Ishikawa (cell line): ENCODE measurements at regions not wholly inside any gene's neighbourhood (a gene's known extent, or its start where the extent isn't known, plus 50 kb on each side); places are given as distances from the start of the nearest gene placed in this dataset.

ENCODE experiments used
- CEBPB ChIP-seq: IDR thresholded peaks from 2 replicates; pipeline ENCODE4 v1.6.1; 2012
- CREB1 ChIP-seq: IDR thresholded peaks from 2 replicates; pipeline ENCODE4 v1.6.1; 2012; ENCODE audit warnings: low read depth
- EGR1 ChIP-seq: IDR thresholded peaks from 2 replicates; pipeline ENCODE4 v1.6.1; 2012
- EP300 ChIP-seq: IDR thresholded peaks from 2 replicates; pipeline ENCODE4 v1.6.1; 2012; ENCODE audit warnings: borderline replicate concordance
- FOXM1 ChIP-seq: IDR thresholded peaks from 2 replicates; pipeline ENCODE4 v1.6.1; 2012; ENCODE audit warnings: low read depth, borderline replicate concordance
- NFIC ChIP-seq: IDR thresholded peaks from 2 replicates; pipeline ENCODE4 v1.6.1; 2012
- RAD21 ChIP-seq: IDR thresholded peaks from 2 replicates; pipeline ENCODE4 v1.6.1; 2012; ENCODE audit warnings: low read depth
- TAF1 ChIP-seq: IDR thresholded peaks from 2 replicates; pipeline ENCODE4 v1.6.1; 2012; ENCODE audit warnings: low read depth, mild to moderate bottlenecking
- TCF12 ChIP-seq: IDR thresholded peaks from 2 replicates; pipeline ENCODE4 v1.6.1; 2012; ENCODE audit warnings: low read depth
- TEAD4 ChIP-seq: IDR thresholded peaks from 2 replicates; pipeline ENCODE4 v1.6.1; 2012
- USF1 ChIP-seq: IDR thresholded peaks from 2 replicates; pipeline ENCODE4 v1.6.1; 2012
- YY1 ChIP-seq: IDR thresholded peaks from 2 replicates; pipeline ENCODE4 v1.6.1; 2012; ENCODE audit warnings: low read depth
- ZBTB7A ChIP-seq: IDR thresholded peaks from 2 replicates; pipeline ENCODE4 v1.6.1; 2012; ENCODE audit warnings: low read depth
- TF ChIP-seq, protein P1 (sequence below): IDR thresholded peaks from 2 replicates; pipeline ENCODE4 v1.6.1; 2012; ENCODE audit warnings: low read depth, mild to moderate bottlenecking
- TF ChIP-seq, protein P2 (sequence below): IDR thresholded peaks from 2 replicates; pipeline ENCODE4 v1.6.1; 2012

DNA sequence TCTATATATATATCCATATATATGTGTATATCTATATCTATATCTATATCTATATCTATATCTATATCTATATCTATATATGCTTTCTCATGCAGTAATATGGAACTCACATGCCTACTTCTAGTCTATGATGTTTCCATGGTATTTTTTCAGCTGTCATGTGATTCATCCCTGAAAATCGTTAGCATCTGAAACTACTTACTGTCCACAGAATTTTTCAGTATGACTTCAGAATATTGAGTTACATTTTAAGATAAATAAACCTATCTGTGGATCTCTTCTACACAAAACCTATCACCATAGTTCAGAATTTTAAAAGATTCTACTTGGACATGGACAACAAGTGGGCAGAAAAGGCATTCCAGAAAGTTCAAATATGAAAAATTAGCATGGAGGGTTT, 855.1 kb upstream of the INTU start:
- no peak for TF ChIP-seq TCF12

DNA sequence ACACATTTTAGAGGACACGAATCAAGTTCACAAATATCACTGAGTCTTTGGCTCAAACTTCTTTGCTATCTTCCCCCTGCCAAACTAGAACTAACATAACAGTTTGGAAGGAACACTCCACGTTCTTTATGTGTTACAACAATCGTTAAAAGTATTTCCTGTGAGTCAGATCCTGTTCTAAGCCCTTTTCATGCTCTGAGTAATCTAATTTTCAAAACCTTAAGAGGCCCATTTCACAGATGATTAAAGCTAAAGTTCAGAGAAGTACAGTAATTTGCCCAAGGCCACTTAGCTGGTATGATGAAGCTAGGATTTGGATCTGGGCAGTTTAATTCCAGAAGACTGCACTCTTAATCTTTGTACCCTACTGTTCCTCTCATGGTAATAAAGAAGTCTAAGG, 854.4 kb upstream of the INTU start:
- TF ChIP-seq FOXM1 (no peak), YY1 (no peak), EGR1 (no peak), TCF12 (no peak), CEBPB (no peak), EP300 (no peak), RAD21 (no peak), USF1 (no peak), TAF1 (no peak), TEAD4 (no peak)
- TF ChIP-seq, protein P1, sequence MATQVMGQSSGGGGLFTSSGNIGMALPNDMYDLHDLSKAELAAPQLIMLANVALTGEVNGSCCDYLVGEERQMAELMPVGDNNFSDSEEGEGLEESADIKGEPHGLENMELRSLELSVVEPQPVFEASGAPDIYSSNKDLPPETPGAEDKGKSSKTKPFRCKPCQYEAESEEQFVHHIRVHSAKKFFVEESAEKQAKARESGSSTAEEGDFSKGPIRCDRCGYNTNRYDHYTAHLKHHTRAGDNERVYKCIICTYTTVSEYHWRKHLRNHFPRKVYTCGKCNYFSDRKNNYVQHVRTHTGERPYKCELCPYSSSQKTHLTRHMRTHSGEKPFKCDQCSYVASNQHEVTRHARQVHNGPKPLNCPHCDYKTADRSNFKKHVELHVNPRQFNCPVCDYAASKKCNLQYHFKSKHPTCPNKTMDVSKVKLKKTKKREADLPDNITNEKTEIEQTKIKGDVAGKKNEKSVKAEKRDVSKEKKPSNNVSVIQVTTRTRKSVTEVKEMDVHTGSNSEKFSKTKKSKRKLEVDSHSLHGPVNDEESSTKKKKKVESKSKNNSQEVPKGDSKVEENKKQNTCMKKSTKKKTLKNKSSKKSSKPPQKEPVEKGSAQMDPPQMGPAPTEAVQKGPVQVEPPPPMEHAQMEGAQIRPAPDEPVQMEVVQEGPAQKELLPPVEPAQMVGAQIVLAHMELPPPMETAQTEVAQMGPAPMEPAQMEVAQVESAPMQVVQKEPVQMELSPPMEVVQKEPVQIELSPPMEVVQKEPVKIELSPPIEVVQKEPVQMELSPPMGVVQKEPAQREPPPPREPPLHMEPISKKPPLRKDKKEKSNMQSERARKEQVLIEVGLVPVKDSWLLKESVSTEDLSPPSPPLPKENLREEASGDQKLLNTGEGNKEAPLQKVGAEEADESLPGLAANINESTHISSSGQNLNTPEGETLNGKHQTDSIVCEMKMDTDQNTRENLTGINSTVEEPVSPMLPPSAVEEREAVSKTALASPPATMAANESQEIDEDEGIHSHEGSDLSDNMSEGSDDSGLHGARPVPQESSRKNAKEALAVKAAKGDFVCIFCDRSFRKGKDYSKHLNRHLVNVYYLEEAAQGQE = no peak
- TF ChIP-seq, protein P2, sequence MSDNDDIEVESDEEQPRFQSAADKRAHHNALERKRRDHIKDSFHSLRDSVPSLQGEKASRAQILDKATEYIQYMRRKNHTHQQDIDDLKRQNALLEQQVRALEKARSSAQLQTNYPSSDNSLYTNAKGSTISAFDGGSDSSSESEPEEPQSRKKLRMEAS = no peak

- TF ChIP-seq EP300 = no peak
Measured at GRCh38 chr4:126779001-126779400, 853.8 kb upstream of the INTU start.

DNA sequence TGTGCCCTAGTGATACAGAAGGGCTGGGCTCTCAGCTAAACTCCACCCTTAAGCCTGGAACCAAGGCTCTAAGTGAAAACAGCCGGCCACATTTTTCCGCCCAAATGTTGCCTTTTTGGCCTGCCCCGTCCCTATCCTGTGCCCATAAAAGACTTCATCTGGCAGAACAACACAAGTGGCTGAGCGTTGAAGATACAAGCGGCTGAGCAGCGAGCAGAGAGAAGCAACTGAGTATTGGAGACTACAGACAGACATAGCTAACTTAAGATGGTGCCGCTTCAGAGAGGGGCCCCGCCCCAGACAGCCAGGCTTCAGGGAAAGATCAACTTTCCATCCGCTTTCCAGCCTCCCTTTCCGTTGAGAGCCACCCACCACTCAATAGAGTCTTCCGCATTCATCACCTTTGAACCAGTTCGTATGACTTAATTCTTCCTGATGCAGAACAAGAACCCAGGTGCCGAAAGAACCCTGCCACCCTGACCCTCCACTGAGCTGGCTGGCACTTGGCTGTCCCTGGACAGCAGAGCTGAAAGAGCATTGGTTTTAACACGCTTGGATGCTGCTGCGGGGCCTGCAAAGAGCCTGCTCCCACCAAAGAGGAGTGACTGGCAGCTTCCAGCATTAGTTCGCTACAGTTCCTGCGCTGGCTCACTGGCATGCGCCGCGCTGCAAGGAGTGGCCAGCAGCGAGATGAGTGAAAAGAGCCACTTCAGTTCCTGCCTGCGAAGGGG, 853.2 kb upstream of the INTU start:
- TF ChIP-seq FOXM1 = no peak
- TF ChIP-seq TCF12 = no peak
- no peak for TF ChIP-seq USF1
- TF ChIP-seq, protein P1 = no peak
- no peak for TF ChIP-seq EP300

GRCh38 chr4:126783191-126783590, 849.6 kb upstream of the INTU start:
- TF ChIP-seq FOXM1 (no peak), CREB1 (no peak), TEAD4 (no peak), NFIC (no peak), USF1 (no peak), YY1 (no peak), EP300 (no peak), TAF1 (no peak), CEBPB (no peak), RAD21 (no peak), ZBTB7A (no peak)
- TF ChIP-seq, protein P2 = no peak
- TF ChIP-seq, protein P1 = no peak
